ENCODE measurements at regions not wholly inside any gene's neighbourhood (a gene's known extent, or its start where the extent isn't known, plus 50 kb on each side); places are given as distances from the start of the nearest gene placed in this dataset.

DNA sequence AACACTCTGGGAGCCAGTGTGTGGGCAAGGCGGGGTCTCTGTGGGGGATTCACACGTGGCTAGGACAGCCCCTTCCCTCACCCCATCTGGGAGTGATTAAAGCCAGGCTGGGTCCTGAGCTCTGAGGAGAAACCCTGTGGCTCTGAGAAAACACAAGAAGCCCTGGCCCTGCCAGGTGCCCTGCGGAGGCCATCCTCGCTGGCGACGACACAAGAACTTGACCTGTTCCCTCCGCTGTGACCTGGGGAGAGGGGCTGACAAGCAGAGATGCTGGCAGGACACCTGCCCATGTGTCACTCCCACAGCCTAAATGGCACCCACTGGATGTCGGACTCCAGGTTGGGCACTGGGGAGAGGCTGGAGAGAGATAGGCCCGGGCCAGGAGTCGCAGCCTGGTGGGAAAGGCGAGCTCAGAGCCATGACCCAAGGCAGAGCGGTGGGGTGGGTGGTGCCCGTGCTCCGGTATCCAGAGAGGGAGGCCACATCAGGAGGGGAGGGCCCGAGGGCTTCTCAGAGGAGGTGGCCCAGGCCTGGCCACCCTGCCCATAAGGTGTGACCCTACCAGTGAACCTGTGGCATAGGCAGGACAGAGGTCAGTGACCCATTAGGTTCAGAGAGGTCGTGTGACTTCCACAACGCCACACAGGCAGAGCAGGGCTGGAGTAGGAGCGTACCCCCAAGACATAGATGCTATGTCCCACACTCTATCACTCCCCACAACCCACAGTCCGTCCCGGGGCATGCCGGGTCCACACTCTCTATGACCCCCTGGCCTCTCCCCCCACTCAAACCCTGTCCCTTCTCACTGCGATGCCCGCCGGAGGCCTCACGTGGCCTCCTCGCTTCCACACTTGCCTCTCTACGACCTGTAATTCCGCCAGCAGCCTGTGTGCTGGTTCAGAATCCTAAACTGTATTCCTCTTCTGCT lies 59.4 kb upstream of the HPCAL1 start:
- TF ChIP-seq, protein P1, sequence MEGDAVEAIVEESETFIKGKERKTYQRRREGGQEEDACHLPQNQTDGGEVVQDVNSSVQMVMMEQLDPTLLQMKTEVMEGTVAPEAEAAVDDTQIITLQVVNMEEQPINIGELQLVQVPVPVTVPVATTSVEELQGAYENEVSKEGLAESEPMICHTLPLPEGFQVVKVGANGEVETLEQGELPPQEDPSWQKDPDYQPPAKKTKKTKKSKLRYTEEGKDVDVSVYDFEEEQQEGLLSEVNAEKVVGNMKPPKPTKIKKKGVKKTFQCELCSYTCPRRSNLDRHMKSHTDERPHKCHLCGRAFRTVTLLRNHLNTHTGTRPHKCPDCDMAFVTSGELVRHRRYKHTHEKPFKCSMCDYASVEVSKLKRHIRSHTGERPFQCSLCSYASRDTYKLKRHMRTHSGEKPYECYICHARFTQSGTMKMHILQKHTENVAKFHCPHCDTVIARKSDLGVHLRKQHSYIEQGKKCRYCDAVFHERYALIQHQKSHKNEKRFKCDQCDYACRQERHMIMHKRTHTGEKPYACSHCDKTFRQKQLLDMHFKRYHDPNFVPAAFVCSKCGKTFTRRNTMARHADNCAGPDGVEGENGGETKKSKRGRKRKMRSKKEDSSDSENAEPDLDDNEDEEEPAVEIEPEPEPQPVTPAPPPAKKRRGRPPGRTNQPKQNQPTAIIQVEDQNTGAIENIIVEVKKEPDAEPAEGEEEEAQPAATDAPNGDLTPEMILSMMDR (IDR thresholded peaks at IDR 0.05): no peak
- TF ChIP-seq EP300 (IDR thresholded peaks at IDR 0.05): no peak

Measured in ovary (tissue), 3 donors.